Prostate gland (tissue), 2 donors: ENCODE measurements at regions not wholly inside any gene's neighbourhood (a gene's known extent, or its start where the extent isn't known, plus 50 kb on each side); places are given as distances from the start of the nearest gene placed in this dataset.

Experiments used
- DNase-seq: peaks from one replicate; pipeline ENCODE4 v3.0.0-alpha.2; 2019; ENCODE audit warnings: low spot score
- H3K27ac ChIP-seq, 2 donors: fragments of 200-600 bp; sonication (generic); 2 replicates each; pipeline ENCODE4 v1.5.1; 2017 to 2019
- H3K27me3 ChIP-seq: fragments of 200-600 bp; sonication (generic); replicated peaks from 2 replicates; pipeline ENCODE4 v1.5.1; 2019; ENCODE audit not compliant: insufficient read depth
- H3K36me3 ChIP-seq, 2 donors: fragments of 200-600 bp; sonication (generic); 1 replicate in 1 of 2; 2 replicates in 1 of 2; pipeline versions ENCODE4 v1.5.1 to v1.8.1; 2017 to 2019
- H3K4me1 ChIP-seq: fragments of 200-600 bp; sonication (generic); replicated peaks from 2 replicates; pipeline ENCODE4 v1.5.1; 2019
- H3K4me3 ChIP-seq, 2 donors: fragments of 200-600 bp; sonication (generic); 2 replicates each; pipeline ENCODE4 v1.5.1; 2017 to 2019
- H3K9me3 ChIP-seq: fragments of 200-600 bp; sonication (generic); 2 replicates; pipeline ENCODE4 v1.5.1; 2017
- CTCF ChIP-seq, 4 experiments: fragments of 200-600 bp in 2 of 4; fragments of 450-650 bp in 2 of 4; sonication (generic) in 2 of 4; IDR thresholded peaks; 1 replicate in 3 of 4; 2 replicates in 1 of 4; pipeline ENCODE4 v1.5.1; 2016 to 2019; ENCODE audit warnings: antibody characterized with exemption in 4 of 4, mild to moderate bottlenecking in 2 of 4, moderate library complexity in 2 of 4
- POLR2A ChIP-seq: fragments of 450-650 bp; IDR thresholded peaks from one replicate; pipeline ENCODE4 v1.6.1; 2016; ENCODE audit warnings: antibody characterized with exemption, mild to moderate bottlenecking
- POLR2AphosphoS5 ChIP-seq: sonication (generic); formaldehyde crosslinking; IDR thresholded peaks from one replicate; pipeline ENCODE4 v1.6.1; 2017; ENCODE audit warnings: antibody characterized with exemption
- WGBS: methylation state at CpG from one replicate; pipeline ENCODE4 v1.1.5; 2018; 5-methylcytosine and 5-hydroxymethylcytosine counted together
- intact Hi-C: fragments of 100-400 bp; cut with DNase I; formaldehyde crosslinking; loops from one replicate; pipeline ENCODE4 v1.14.2; 2022

GRCh38 chr5:74321326-74321725 is 319.2 kb downstream of the ENC1 start:
- intact Hi-C loops: no loop called here
- DNase-seq: no peak

GRCh38 chr5:74320526-74320925 is 320.0 kb downstream of the ENC1 start:
- WGBS: 92% methylated on average over 4 of the region's 4 CpGs
- Histone ChIP-seq H3K9me3 (no peaks in the 10 kb centered on the region), H3K27ac (no peak overlapping the region), H3K36me3 (no peaks in the 10 kb centered on the region), H3K4me1 (no peaks in the 10 kb centered on the region), H3K27me3 (no peaks in the 10 kb centered on the region), H3K4me3 (no peak overlapping the region)
- no peak for DNase-seq
- no peak for TF ChIP-seq CTCF (IDR thresholded peaks at IDR 0.05)
- no peak for TF ChIP-seq POLR2AphosphoS5
- intact Hi-C loops: no loop called here

More at GRCh38 chr5:74321326-74321725, 319.2 kb downstream of the ENC1 start:
- no peak overlapping the region for H3K4me3 ChIP-seq
- H3K36me3 ChIP-seq: no peaks in the 10 kb centered on the region
- H3K9me3 ChIP-seq: no peaks in the 10 kb centered on the region
- no peak overlapping the region for H3K27ac ChIP-seq
- H3K4me1 ChIP-seq: no peaks in the 10 kb centered on the region
- H3K27me3 ChIP-seq: no peaks in the 10 kb centered on the region
- TF ChIP-seq CTCF (IDR thresholded peaks at IDR 0.05): no peak
- TF ChIP-seq POLR2AphosphoS5: no peak
- TF ChIP-seq POLR2A: no peak
- 85% methylated on average over 5 of the region's 5 CpGs for WGBS

- WGBS: 85% methylated on average over 3 of the region's 3 CpGs
- TF ChIP-seq POLR2A (no peak), POLR2AphosphoS5 (no peak), CTCF (IDR thresholded peaks at IDR 0.05) (no peak)
- Histone ChIP-seq H3K4me3 (no peak overlapping the region), H3K27ac (no peak overlapping the region), H3K36me3 (no peaks in the 10 kb centered on the region), H3K4me1 (no peaks in the 10 kb centered on the region), H3K9me3 (no peaks in the 10 kb centered on the region), H3K27me3 (no peaks in the 10 kb centered on the region)
- no peak for DNase-seq
- intact Hi-C loops: no loop called here
Observed at GRCh38 chr5:74319076-74319475, 321.5 kb downstream of the ENC1 start.

- Histone ChIP-seq H3K4me3 (no peak overlapping the region), H3K9me3 (no peaks in the 10 kb centered on the region), H3K27ac (no peak overlapping the region), H3K27me3 (no peaks in the 10 kb centered on the region), H3K4me1 (no peaks in the 10 kb centered on the region), H3K36me3 (no peaks in the 10 kb centered on the region)
- WGBS: 24% methylated on average over 3 of the region's 3 CpGs
- TF ChIP-seq CTCF (IDR thresholded peaks at IDR 0.05) (no peak), POLR2AphosphoS5 (no peak), POLR2A (no peak)
- intact Hi-C loops: no loop called here
- DNase-seq: no peak
Observed at GRCh38 chr5:74316064-74316603, 324.4 kb downstream of the ENC1 start.

- Histone ChIP-seq H3K4me1 (no peaks in the 10 kb centered on the region), H3K4me3 (no peak overlapping the region), H3K27ac (no peak overlapping the region), H3K27me3 (no peaks in the 10 kb centered on the region), H3K36me3 (no peaks in the 10 kb centered on the region), H3K9me3 (no peaks in the 10 kb centered on the region)
- no peak for DNase-seq
- TF ChIP-seq POLR2AphosphoS5 (no peak), POLR2A (no peak), CTCF (IDR thresholded peaks at IDR 0.05) (no peak)
- intact Hi-C loops: no loop called here
Observed at GRCh38 chr5:74314906-74315305, 325.6 kb downstream of the ENC1 start.
